Stimulated activated CD4-positive, alpha-beta T cell treated with anti-CD3 and anti-CD28 coated beads, Interleukin-2, amount 100 ng/mL, for 4 hours (primary cell): ENCODE measurements at regions not wholly inside any gene's neighbourhood (a gene's known extent, or its start where the extent isn't known, plus 50 kb on each side); places are given as distances from the start of the nearest gene placed in this dataset.

Experiments used
- DNase-seq: peaks from one replicate; pipeline ENCODE4 v3.0.0-alpha.2; 2020; ENCODE audit warnings: low read depth

DNA sequence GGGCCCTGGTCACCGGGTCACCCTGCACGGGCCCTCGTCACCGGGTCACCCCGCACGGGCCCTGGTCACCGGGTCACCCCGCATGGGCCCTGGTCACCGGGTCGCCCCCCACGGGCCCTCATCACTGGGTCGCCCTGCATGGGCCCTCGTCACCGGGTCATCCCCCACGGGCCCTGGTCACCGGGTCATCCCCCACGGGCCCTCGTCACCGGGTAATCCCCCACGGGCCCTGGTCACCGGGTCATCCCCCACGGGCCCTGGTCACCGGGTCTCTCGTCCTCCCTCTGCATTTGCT, 77.6 kb downstream of the RIPK4 start:
- no peak for DNase-seq

DNA sequence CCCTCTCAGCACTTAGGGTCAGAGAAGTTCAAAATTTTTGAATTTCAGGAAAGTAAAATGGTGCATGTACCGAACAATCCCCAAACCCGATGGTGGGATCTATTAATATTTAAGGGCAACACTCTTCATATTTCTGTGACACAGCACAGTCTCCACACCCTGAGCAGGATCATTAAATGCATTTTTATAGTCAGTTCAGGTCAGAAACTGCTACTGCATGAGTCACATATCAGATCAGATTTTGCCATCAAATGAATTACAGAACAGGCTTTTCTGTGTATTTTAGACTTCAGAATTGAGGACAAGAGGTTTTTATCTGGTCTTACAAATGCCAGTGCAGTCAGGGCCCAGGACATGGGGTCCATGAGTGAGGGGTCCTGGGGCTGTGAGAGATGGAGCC, 79.2 kb downstream of the RIPK4 start:
- no peak for DNase-seq

DNA sequence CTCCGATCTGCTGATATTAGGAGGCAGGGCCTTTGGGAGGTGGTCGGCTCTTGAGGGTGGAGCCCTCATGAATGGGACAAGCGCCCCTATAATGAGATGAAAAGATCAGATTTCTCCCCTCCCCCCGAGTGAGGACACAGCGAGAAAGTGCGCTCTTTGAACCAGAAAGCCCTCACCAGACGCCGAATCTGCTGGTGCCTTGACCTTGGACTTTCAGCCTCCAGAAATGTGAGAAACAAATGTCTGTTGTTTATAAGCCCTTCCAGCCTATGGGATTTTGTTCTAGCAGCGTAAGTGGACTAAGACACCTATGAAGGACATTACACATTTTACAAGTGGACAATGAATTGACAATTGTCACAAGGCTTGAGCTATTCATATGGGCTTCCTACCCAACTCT, 80.2 kb downstream of the RIPK4 start:
- DNase-seq, result no peak

DNA sequence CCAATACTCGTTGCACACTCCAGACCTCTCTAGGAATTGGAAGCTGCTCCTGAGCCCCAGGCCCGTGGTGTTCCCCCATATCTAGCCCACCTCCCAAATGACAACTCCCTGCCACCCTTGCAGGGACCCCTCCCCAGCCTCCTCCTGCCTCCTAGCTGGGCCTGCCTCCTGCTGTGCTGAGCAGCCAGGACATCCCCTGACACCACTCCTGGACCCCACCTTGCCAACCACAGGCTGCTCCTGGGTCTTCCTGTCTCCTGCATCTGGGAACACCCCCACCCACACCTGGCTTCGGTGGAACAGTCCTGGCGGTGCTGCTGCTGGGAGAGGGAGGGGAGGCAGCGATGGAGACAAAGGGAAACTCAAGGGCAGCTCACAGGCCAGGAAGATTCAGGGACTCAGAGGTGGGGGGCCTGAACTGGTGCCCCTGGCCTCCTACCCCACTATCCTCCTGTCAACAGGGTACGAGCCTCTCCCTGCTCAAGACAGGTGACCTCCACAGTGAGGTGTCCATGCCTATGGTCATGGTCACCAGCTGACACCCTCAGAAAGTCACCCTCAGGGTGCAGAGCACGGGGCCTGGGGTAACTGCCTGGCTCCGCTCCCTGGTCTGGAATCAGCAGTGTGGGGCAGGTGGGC, 81.2 kb downstream of the RIPK4 start:
- no peak for DNase-seq

DNA sequence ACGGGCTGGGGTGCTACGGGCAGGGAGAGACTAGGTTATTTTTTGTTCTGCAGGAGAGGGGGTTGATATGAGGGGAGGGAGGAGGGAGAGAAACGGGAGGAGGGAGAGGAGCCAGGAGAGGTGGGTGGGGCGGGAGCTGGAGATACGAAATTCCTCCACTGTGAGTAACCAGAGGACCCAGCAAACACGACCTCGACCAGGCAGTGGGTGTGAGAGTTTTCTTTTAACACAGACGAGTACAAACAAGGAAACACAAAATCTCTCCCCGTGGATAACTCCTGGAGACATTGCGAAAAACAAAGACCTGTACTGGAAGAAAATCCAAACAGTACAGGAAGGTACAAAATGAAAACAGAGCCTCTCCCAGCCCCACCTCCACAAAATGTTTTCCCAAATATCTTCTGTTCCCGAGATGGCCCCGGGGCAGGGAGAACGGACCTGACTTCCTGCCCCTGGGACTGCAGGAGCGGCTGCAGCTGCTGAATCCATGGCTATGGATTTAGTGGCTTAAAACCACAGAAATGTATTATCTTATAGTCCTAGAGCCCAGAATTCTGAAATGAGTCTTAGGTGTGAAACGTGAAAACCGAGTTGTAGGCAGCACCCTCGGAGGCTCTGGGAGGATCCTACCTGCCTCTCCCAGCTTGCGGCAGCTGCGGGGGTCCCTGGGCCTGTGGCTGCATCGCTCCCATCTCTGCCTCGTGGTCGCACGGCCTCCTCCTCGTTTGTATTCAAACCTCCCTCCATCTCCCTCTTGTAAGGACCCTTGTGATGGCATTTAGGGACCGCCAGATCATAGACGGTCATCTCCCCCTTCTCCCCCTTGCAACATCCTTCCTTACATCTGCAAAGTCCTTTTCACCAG, 82.2 kb downstream of the RIPK4 start:
- DNase-seq, result no peak

DNA sequence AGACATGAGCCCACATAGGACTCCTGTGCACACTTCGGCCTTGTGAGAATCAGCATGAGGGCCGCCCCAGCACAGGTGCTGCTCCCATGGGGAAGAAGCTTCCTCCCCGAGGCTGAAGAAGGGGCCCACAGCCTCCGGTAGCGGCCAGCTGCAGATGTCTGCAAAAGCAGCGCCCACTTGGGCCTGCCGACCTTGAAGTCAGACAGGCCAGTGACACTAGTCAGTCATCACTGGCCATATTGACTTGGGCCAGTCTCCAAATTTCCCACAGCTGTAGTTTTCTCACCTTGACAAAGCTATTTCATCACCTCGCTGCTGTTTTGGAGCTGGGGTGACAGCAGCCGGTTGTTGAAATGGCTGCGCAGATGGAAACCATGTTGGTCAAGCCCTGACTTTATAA, 83.0 kb downstream of the RIPK4 start:
- no peak for DNase-seq

DNA sequence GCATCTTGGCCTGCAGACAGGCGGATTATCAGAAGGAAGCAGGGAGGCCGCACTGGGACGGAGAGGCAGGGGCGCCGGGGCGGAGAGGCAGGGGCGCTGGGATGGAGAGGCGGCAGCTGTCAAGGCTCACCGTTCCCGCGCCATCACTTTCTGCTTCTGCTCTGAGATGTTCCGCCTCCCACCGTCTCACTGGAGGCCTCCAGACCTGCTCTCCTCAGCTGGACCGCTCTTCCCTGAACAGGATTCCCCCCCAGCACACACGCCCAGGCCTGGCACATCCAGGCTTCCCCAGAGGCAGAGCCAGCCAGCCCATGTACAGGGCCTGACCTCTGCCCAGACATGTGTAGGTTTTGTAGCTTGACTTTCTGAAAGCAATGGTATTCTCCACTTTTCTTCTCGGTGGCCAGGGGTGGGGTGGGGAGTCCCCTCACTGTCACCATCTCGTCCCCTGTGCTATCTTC, 84.1 kb downstream of the RIPK4 start:
- DNase-seq, result no peak

DNA sequence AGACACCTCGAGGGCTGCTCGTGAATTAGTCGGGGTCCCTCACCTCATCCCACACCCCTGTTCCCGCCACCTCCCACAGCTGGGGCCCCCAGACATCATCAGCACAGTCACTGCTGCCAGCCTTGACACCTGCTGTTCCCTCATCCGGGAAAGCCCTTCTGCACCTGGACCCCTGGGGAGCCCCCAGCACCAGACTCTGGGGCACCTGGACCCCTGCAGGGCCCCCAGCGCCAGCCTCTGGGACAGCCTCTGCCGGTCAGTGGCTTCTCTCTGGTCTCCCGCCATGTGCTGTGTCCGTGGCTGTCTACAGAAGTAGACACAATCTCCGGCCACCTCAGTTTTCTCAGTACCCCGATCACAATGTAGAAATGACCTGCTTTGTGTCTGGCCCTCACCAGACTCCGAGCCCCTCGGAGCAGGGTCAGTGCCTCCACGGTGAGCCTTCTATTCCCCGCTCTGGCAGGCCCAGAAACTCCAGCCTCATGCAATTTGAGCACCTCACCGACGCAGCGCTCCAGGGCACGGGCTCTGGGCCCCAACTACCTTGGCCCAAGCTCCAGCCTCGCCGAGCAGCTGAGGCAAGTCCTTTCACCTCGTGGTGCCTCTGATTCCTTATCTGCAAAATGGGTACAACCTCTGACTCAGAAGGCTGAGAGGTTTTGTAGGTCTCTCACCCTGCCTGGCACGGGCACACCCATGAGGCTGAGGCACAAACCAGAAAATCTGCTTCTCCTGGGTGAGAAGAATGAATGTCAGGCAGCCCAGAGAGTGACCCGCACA, 84.7 kb downstream of the RIPK4 start:
- DNase-seq, result no peak

DNA sequence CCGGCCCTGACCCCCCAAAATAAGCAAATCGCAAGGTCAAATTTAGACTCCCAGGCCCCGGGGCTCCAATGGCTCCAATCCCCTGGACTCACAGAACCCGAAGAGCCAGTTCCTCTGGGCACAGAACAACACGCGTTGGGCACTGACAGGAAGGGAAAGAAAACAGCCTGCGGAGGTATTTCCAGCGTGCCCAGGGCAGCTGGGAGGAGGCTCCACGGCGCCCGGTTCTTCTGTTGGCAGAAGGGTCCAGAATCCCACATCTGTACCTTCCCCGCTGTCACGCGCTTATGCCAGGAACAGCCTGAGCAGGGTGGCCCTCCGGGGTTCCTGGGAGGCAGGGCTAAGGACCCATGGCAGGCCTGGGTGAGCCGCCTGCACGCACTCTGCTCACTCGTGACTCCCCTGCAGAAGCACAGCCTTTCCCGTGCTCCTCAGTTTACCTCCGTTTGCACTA, 85.5 kb downstream of the RIPK4 start:
- no peak for DNase-seq

DNA sequence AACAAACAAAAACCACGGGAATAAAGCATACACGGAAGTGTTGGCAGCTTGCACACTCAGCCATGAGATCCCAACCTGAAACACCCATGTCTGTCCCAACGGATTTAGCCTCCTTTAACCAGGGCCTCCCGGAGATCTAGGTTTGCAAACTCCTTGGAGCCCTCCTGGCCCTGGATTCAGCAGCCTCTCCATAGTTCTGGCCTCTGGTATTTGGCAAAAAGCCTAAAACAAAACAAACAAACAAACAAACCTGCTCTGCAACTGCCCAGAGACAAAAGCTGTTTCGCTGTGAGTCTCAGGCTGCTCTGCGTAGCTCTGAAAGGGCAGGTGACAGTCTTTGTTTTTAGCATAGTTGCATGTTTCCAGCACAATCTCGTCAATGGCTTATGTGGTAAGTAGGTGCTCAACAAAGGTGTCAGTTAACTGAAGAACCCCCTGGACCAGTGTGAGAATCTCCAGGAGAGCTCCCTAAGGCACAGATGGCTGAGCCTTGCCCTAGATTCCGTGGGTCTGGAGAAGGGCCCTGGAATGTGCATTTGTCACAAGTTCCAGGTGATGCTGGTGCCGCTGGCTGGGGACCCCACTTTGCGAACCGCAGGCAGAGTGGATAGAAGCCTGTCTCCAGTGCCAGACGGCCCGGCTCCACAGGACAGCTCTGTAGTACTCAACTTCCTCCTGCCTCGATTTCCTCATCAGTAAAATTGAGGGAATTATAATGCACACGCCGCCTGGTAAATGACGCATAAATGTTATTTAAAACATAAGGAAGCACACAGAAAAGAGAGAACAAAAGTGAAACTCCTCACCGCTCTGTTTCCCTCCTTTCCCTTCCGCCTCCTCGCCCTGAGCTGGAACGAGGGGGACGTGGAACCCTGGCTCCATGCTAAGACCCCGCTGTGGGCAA, 86.2 kb downstream of the RIPK4 start:
- DNase-seq, result no peak

DNA sequence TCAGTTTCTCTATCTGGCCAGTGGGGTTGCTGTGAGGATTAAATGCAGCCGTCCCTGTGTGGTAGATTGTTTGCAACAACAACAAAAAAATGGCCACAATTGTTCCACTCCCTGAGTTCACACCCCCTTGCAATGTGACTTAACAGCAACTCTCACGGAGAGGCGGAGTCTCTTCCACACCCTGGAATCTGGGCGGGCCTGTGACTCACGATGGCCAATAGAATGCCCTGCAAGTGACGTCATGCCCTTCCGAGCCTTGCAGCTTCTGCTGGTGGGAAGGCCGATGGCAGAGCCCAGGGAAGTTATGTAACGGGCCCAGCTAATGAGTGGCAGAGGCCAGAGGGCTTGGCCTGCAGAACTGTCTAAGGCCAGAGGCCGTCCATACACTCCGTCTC, 87.9 kb downstream of the RIPK4 start:
- peak; percentile 2 for DNase-seq

DNA sequence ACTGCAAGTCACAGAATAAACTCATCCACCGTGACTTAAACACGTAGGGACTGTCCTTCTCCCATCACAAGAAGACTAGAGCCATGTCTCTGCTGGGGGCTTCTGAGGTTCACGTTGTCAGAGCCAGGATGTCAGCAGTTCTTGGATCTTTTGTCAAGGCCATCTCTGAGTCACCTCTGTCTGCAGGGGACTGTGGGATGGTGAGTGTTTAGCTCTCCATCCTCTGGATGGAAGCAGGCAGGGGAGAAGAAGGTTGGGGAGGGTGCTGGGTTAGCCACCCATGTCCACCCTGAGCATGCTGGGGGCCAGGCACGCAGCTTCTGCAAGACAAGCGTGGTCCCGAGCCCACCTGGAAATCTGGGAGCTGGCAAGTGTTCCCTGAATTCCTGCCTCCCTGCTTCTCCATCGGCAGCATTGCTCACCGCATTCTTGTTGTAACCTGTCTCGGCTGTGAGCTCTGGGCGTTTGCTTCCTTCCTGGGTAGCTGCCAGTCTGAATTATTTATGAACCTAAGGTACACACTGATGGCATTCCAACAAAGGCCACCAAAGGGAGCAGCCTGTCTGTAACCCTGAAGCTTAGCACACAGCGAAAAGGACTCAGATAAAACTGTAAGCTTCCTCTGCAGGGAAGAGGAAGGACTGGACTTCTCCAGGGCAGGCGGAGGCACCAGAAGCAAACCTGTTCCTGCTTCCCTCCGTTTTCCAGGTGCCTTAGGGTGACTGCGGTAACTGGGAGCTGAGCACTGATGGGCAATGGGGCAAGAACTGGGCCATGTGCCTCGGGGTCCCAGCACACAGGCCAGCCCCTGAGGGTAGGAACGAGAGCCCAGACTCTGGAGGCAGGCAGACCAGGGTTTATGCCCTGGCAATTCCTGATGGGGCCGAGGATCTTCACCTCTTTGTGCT, 88.6 kb downstream of the RIPK4 start:
- no peak for DNase-seq

DNA sequence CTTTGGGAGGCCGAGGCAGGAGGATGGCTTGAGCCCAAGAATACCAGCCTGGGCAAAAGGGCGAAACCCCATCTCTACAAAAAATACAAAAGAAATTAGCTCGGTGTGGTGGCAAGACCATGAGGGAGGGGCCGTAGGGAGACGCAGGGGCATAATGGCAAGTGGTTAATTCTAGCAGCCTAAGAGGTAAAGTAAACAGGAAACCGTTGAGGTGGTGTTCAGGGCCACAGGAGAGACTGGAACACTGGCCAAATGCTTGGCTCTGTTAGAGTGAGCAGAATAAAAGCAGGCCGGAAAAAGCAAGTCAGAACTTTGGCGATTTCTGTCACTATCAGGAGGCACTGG, 89.2 kb downstream of the RIPK4 start:
- DNase-seq, result no peak

DNA sequence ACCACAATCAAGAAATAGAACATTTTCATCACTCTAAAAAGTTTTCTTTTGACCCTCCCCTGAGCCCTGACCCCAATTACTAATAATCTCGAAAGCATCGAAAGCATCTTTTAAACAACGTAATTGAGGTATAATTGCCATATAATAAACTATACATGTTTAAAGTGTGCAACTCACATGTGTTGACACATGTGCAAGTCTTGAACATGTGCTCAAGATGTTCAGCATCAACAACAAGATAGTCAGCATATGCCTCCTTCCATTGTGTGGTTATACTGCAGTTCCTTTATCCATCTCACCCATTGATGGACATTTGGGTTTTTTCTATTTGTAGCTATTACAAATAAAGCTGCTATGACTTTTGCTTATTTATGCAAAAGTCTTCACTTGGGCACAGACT, 90.7 kb downstream of the RIPK4 start:
- no peak for DNase-seq

DNA sequence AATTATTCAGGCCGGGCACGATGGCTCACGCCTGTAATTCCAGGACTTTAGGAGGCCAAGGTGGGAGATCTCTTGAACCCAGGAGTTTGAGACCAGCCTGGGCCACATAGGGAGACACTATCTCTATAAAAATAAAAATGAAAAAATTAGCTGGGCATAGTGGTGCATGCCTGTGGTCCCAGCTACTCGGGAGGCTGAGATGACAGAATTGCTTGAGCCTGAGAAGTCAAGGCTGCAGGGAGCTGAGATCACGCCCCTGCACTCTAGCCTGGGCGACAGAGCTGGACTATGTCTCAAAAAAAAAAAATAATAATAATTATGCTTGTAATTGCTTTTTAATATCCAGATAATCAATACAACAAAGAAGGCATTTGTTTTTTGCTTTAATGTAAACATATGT, 91.3 kb downstream of the RIPK4 start:
- no peak for DNase-seq

DNA sequence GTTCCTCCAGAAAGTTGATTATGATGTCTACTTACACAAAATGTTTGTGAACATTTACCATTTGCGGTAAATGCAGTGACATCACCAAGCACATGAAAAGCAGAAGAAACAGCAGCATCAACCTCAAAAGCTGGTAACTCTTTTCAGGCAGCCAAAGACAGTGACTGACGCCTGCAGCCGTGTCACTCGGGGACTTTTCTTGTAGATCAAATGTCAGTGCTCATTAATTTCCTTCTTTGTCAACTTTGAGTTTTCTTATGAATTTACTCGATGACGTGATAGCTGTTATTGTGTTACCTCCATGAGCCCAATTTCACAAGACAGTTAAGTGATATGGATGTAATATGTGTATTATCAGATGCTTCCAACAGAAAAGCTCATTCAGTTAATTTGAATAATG, 92.5 kb downstream of the RIPK4 start:
- no peak for DNase-seq

DNA sequence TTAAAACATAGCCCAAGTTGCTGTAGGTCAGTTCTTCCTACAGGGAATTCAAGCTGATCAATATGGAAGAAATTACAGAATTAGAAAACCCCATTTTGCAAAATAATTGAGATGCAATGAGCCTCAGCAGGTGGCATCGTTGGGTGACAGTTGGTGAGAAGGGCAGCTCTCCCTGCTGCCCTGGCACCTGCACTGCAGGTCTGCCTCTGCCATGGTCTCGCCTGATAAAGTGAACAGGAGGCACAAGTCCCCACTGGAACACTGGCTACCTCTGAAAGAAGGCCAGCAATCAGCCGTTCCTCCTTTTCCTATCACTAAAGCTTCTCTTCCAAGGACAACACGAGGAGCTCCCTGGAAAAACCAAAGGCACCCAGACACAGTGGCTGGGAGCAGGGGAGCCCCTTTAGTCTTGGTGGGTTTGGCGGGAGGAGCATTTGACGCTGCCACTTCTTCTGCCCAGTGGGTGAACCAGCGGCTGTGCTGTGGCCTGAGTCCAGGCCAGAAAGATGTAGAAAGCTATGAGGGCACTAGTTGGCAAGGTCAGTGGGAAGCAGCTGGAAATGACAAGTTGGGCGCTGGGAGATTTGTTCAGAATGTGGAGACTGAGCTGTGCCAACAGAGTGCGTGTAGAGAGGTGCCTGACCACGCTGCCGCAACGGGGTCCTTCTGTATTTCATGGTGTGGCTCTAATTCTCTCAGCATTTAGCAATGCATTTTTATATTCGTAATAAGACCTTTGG, 93.1 kb downstream of the RIPK4 start:
- no peak for DNase-seq

DNA sequence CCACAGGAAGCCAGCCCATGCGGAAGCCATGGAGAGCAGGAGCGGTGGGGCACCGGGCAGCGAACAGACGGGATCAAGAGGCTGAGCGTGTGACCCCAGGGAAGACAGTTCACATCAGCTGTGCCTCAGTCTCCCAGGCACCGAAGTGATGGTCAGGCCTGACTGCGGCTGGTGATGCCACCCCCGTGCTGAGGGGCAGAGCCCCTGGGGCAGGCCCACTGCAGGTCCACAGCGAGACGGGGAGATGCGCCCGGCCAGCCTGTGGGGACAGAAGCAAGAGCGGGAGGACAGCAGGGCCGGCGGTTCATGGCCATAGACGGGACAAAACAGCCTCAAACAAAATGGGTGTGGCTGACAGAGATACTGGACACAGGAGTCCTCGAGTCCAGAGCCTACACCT, 93.8 kb downstream of the RIPK4 start:
- DNase-seq, result no peak

DNA sequence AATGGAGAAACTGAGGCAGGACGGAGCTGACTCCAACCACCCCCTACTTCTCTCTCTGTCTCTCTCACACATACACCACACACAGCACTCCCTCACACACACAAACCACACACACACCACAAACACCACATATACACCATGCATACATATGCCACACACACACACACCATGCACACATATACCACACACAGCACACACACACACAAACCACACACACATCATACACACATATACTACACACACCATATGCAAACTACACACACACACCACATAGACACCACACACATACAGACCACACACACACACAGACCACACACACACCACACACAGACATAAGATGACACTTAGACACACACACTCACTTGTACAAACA, 94.3 kb downstream of the RIPK4 start:
- no peak for DNase-seq

DNA sequence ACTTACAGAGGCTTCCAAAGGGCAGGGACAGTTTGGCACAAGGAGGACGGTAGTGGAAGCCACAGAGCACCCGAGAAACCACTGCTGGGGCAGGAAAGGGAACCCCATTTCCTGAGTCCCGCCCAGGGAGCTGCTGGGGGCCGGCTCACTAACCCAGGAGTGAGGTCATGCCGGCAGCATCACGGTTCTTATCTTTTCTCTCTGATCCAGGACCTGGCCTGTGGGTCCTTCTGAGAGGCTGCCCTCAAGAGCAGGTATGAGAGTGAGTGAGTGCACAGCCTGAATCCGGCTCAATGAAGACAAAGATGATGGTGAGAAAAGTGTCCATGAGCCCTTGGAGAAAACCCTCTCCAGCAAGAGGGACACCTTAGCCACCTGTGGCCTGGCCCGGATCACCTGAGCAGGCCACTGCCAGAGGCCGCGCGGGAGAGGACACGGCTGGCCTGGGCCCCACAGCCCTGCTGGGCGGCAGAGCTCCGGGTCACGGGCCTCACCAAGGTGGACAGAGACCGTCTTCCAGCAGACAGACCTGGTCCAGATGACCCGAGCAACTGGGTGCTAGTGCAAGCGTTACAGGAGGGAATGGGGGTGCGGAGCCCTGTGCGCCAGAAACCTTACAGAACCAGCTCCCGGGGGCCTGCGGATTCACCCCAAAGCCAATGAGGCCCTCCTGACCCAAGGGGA, 94.9 kb downstream of the RIPK4 start:
- DNase-seq, result no peak
